GM21367 (cell line): ENCODE measurements at regions not wholly inside any gene's neighbourhood (a gene's known extent, or its start where the extent isn't known, plus 50 kb on each side); places are given as distances from the start of the nearest gene placed in this dataset.
"Not testable (repeated sequence)": the region's sequence is repeated elsewhere in the genome, so short reads cannot be mapped to it uniquely, and the experiment has no call there.

Source experiments
- ATAC-seq: cut with Tn5 transposase; IDR thresholded peaks from one replicate; pipeline ENCODE4 v1.9.1; 2021; ENCODE audit not compliant: unreplicated experiment

DNA sequence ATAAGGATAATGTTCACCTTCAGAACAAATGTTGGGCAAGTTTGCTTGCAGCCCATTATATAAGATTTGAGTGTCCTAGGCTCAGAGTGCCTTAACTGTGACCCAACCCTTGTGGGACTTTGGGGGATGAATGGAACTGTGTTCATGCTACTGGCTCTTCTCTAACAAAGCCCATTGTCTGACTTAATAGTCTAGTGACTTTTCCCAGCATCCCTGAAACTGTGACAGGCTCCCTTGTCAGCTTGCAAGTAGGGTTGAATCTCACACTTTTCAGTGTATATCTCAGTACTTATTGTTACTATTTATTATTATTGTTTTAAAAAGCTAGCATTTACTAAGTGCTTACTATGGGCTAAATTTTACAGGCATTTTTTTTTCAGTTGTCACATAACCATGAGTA is 1488.2 kb downstream of the KHDRBS2 start:
- ATAC-seq, result not testable (repeated sequence)

DNA sequence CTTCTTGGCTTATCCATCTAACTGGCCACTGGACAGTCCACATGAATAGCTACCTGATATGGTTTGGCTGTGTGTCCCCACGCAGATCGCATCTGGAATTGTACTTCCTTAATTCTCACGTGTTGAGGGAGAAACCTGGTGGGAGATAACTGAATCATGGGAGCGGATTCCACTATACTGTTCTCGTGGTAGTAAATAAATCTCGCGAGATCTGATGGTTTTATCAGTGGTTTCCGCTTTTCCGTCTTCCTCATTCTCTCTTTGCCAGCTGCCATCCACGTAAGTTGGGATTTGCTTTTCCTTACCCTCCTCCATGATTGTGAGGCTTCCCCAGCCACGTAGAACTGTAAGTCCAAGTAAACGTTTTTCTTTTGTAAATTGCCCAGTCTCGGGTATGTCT is 1496.4 kb downstream of the KHDRBS2 start:
- not testable (repeated sequence) for ATAC-seq

DNA sequence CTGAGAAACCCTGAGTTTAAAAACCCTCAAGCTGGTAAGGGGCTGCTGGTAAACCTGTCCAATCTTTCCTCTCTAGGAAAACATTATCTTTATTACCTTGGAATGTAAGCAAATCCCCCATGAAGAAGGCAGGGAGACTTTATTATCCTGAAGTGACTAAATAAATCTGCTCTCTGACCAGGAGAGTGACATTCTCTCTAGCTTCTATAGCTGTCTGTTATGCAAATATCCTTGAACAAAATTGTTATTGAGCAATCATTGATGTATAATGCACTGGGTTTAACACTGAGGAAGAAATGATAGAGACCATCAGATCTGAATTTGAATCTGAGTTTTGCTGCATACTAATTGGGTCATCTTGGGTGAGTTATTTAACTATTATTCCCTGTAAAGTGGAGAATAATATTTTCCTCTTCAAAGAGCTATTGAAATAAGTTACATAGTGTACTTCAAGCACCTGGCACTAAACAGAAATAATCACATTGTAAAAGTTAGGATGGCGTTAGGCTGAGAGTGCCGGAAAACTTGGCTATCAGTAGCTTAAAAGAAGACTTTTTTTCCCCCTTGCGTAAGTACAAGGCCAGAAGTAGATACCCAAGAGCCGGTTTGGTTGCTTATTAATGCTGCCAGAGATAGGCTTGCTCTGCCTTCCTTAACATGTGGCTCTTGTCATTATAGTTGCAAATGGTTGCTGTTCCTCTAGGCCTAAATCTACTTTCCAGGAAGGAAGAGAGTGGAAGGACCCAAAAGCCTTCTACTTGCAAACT is 1503.1 kb downstream of the KHDRBS2 start:
- not testable (repeated sequence) for ATAC-seq

- ATAC-seq, result not testable (repeated sequence)
These were observed 1506.4 kb downstream of the KHDRBS2 start for GRCh38 chr6:60779591-60779990.

DNA sequence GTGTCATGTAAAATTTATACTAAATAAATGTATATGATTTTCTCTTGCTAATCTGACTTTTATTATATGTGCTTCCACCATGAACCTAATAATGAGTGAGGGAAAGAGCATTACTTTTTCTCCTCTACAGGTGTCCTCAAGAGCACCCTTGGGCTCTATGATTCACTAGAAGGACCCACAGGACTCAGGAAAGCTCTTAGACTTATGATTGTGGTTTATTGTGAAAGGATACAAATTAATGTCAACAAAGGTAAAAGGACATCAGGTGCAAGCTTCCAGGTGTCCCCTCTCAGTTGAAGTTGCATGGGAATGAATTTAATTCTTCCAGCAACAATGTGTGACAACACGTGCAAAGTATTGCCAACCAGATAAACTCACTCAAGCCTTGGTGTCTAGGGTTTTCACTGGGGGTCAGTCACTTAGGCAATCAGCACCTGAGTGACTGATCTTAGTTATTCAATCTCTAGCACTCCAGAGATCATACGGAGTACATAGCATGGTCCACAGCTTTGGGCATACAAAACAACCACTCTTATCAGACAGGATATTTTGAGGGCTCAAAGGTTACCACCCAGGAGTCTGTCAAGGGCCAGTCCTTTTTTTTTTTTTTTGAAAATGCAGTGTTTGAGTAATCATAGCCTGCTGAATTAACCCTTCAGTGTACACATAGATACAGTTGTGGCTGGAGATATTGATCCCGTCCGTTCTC is 1518.1 kb downstream of the KHDRBS2 start:
- ATAC-seq, result not testable (repeated sequence)

DNA sequence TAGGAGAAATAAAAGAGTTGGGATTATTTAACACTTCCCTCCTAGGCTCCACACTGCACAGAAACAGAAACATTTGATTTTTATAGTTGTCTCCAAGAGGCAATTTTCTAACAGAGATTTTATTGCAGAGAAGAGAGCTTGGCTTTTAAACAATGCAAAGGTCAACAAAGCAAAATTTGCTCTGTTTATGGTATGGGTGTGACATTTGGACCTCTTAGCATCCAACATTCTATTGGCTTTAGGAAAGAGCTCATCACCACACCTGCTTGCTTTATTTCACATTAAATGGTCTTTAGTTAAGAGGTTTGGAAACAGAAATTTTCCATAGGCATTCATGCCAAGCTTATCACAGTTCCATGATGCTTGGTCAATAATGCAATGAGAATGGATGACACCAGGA is 1520.7 kb downstream of the KHDRBS2 start:
- not testable (repeated sequence) for ATAC-seq

- not testable (repeated sequence) for ATAC-seq
These were observed 1522.5 kb downstream of the KHDRBS2 start for GRCh38 chr6:60763464-60764080.

DNA sequence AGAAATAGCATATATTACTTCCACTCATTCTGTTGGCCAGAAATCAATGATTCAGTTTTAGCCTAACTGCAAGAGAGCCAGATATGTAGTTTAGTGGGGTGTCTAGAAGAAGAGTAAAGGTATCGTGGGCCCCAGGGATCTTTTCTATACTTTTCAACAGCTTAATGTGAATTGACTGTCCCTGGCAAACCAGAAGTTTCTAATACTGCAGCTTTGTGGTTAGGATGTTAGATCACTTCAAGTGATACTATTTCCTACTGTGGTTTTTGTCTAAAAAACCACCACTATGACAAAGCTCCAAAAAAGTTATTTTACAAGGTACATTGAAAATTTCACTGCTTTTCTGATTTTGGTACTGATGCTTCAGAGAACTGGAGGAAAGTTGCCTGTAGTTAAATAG is 1525.1 kb downstream of the KHDRBS2 start:
- ATAC-seq, result not testable (repeated sequence)

- not testable (repeated sequence) for ATAC-seq
These were observed 1526.7 kb downstream of the KHDRBS2 start for GRCh38 chr6:60759149-60759825.

DNA sequence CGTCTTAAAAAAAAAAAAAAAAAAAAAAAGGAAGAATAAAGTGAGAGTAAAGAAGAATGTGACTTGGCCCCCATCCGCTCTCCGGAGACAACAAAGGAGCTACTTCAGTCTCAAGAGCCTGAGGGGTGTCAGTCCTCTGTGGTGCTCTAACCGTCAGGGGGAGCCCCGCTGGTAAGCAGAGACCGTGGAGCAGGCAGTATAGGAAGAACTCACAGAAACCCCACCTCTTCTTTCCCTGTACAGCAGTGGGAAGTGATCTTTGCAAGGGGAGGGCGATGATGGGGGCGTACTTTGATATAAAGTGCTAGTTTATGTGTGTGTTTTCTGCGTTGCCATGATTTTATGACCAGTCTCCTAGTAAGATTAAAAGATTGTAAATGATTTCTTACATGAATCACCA is 1527.3 kb downstream of the KHDRBS2 start:
- ATAC-seq, result not testable (repeated sequence)

DNA sequence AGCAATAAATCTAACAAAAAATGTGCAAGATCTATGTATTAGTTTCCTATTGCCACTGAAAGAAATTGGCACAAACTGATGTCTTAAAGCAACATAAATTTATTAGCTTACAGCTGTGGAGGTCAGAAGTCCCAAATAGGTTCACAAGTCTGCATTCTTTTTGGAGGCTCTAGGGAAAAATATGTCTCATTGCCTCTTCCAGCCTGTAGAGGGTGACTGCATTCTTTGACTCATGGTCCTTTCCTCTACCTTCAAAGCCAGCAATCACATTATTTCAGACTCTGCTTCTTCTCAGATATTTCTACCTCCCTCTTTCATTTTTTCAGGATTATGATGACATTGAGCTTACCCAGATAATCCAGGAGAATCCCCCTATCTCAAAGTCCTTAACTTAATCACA is 1531.1 kb downstream of the KHDRBS2 start:
- ATAC-seq, result no peak

GRCh38 chr6:60750353-60751081 is 1535.5 kb downstream of the KHDRBS2 start:
- not testable (repeated sequence) for ATAC-seq

DNA sequence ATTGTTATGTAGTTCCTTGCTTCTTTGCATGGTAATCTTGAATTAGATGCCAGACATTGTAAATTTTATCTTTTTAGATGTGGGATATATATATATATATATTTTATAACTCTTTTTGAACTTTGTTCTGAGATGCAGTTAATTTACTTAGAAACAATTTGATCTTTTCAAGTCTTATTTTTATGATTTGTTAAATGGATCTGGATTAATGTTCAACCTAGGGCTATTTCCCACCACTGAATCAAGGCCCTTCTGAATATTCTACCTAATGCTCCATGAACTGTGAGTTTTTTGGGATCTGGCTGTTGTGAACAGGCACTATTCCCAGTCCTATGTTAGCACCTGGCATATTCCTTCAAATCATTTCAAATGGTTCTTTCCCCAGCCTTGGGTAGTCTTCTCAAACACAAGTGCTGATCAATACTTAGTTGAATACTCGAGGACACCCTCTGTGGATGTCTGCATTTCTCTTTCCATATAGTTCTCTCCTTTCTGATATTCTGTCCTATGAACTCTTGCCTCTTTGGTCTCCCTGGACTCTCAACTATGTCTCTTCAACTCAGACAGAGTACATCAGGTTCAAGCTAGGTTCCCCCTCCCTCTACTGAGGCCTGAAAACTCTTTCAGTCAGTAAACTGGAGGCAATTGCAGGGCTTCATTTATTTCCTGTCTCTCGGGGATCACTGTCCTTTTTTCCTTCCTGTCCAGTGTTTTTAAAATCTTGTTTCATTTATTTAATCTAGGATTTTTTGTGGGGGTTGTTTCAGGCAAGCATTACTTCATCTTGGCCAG is 1538.1 kb downstream of the KHDRBS2 start:
- not testable (repeated sequence) for ATAC-seq

- ATAC-seq, result peak; percentile 70
These were observed 1548.1 kb downstream of the KHDRBS2 start for GRCh38 chr6:60737764-60738425.

- ATAC-seq, result not testable (repeated sequence)
These were observed 1548.7 kb downstream of the KHDRBS2 start for GRCh38 chr6:60737315-60737714.

DNA sequence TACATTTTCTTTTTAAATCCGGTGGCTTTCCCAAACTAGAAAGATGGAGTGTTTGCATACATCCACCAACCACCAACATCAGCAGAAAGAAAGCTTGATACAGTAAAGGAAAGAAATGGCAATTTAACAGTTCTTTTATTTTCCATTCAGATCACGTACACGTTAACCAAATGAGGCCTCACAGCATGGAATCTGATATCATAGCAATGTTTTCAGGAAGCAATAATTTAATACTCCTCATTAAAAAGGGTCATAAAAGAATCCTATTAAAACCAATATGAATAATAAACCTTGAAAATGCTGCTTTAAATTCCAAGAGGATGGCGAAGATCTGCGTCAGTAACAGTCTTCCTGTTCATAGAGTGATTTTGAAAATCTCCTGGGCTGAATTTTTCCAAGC is 1562.1 kb downstream of the KHDRBS2 start:
- ATAC-seq, result not testable (repeated sequence)

- no peak for ATAC-seq
These were observed 1590.8 kb downstream of the KHDRBS2 start for GRCh38 chr6:60695232-60695631.

DNA sequence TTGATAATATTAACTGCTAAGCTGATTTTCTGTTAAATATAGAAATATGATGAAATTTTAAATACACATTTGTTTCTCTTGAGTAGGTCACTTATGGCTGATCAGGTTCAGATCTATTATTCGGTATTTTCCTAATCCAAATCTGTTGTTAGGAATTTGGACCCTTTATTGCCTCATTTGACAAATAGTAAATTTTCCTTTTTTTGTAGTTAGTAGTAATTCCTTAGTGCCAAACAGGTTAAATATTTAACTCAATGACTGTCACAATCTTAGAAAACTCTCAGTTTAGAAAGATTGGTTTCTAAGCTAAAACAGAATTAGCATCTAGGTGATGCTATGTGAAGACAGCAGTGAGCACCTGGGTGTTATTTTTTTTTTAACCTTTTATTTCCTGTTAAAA is 1598.9 kb downstream of the KHDRBS2 start:
- ATAC-seq, result no peak

GRCh38 chr6:60681806-60682205 is 1604.2 kb downstream of the KHDRBS2 start:
- no peak for ATAC-seq
